ENCODE measurements at regions not wholly inside any gene's neighbourhood (a gene's known extent, or its start where the extent isn't known, plus 50 kb on each side); places are given as distances from the start of the nearest gene placed in this dataset.
"Not testable (repeated sequence)": the region's sequence is repeated elsewhere in the genome, so short reads cannot be mapped to it uniquely, and the experiment has no call there.

GRCh38 chr17:21756856-21757619, 64.7 kb downstream of the KCNJ18 start:
- no peak for ATAC-seq (ENCODE audit: poor library complexity)
- DNase-seq, result no peak
- intact Hi-C loops (cut with DNase I), result no loop called here

- DNase-seq; intact Hi-C loops (cut with DNase I): not testable (repeated sequence)
Observed at GRCh38 chr17:21759636-21760035, 67.3 kb downstream of the KCNJ18 start.

GRCh38 chr17:21763738-21764340, 71.5 kb downstream of the KCNJ18 start:
- DNase-seq; intact Hi-C loops (cut with DNase I); ATAC-seq (ENCODE audit: poor library complexity): not testable (repeated sequence)

More at GRCh38 chr17:21759636-21760035, 67.3 kb downstream of the KCNJ18 start:
- ATAC-seq (ENCODE audit: poor library complexity), result not testable (repeated sequence)

- intact Hi-C loops (cut with DNase I); ATAC-seq (ENCODE audit: poor library complexity); DNase-seq: not testable (repeated sequence)
Observed at GRCh38 chr17:21765651-21766290, 73.4 kb downstream of the KCNJ18 start.

GRCh38 chr17:21766565-21766964, 74.2 kb downstream of the KCNJ18 start:
- ATAC-seq (ENCODE audit: poor library complexity); DNase-seq; intact Hi-C loops (cut with DNase I): not testable (repeated sequence)

GRCh38 chr17:21767162-21768156, 75.1 kb downstream of the KCNJ18 start:
- ATAC-seq (ENCODE audit: poor library complexity); DNase-seq; intact Hi-C loops (cut with DNase I): not testable (repeated sequence)

GRCh38 chr17:21768244-21768643, 75.9 kb downstream of the KCNJ18 start:
- intact Hi-C loops (cut with DNase I); ATAC-seq (ENCODE audit: poor library complexity); DNase-seq: not testable (repeated sequence)

GRCh38 chr17:21768729-21769462, 76.6 kb downstream of the KCNJ18 start:
- ATAC-seq (ENCODE audit: poor library complexity); DNase-seq; intact Hi-C loops (cut with DNase I): not testable (repeated sequence)

- ATAC-seq (ENCODE audit: poor library complexity); DNase-seq; intact Hi-C loops (cut with DNase I): not testable (repeated sequence)
Observed at GRCh38 chr17:21769781-21770180, 77.5 kb downstream of the KCNJ18 start.

GRCh38 chr17:21770466-21771446, 78.4 kb downstream of the KCNJ18 start:
- intact Hi-C loops (cut with DNase I); DNase-seq: not testable (repeated sequence)
- ATAC-seq (ENCODE audit: poor library complexity), result peak; percentile 96

GRCh38 chr17:21772321-21772720, 80.0 kb downstream of the KCNJ18 start:
- ATAC-seq (ENCODE audit: poor library complexity), result no peak
- DNase-seq, result no peak
- intact Hi-C loops (cut with DNase I), result no loop called here

- intact Hi-C loops (cut with DNase I); ATAC-seq (ENCODE audit: poor library complexity); DNase-seq: not testable (repeated sequence)
Observed at GRCh38 chr17:21772991-21773713, 80.8 kb downstream of the KCNJ18 start.

GRCh38 chr17:21774263-21774662, 81.9 kb downstream of the KCNJ18 start:
- intact Hi-C loops (cut with DNase I), result no loop called here
- ATAC-seq (ENCODE audit: poor library complexity) (no peak), DNase-seq (no peak)

GRCh38 chr17:21775566-21775965, 83.2 kb downstream of the KCNJ18 start:
- DNase-seq; intact Hi-C loops (cut with DNase I); ATAC-seq (ENCODE audit: poor library complexity): not testable (repeated sequence)

GRCh38 chr17:21776921-21777320, 84.6 kb downstream of the KCNJ18 start:
- DNase-seq; intact Hi-C loops (cut with DNase I); ATAC-seq (ENCODE audit: poor library complexity): not testable (repeated sequence)

GRCh38 chr17:21778866-21779265, 86.5 kb downstream of the KCNJ18 start:
- ATAC-seq (ENCODE audit: poor library complexity); DNase-seq; intact Hi-C loops (cut with DNase I): not testable (repeated sequence)
